ENCODE measurements at regions not wholly inside any gene's neighbourhood (a gene's known extent, or its start where the extent isn't known, plus 50 kb on each side); places are given as distances from the start of the nearest gene placed in this dataset.

DNA sequence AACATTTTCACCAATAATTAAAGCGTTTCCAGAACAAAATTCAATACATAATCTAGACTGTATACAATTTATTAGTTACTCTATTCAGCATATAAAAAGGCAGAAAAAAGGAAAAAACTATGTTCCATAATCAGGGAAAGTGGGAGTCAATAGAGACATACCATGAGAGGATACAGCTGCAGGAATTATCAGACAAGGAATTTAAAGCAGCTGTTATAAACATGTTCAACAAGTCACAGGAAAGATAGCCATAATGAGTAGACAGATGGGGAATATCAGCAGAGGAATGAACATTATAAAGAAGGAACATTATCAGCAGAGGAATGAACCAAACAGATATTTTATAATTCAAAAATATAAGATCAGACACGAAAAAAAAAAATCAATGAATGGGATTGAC is 500.6 kb upstream of the RPS6KA3 start:
- TF ChIP-seq, protein P1, sequence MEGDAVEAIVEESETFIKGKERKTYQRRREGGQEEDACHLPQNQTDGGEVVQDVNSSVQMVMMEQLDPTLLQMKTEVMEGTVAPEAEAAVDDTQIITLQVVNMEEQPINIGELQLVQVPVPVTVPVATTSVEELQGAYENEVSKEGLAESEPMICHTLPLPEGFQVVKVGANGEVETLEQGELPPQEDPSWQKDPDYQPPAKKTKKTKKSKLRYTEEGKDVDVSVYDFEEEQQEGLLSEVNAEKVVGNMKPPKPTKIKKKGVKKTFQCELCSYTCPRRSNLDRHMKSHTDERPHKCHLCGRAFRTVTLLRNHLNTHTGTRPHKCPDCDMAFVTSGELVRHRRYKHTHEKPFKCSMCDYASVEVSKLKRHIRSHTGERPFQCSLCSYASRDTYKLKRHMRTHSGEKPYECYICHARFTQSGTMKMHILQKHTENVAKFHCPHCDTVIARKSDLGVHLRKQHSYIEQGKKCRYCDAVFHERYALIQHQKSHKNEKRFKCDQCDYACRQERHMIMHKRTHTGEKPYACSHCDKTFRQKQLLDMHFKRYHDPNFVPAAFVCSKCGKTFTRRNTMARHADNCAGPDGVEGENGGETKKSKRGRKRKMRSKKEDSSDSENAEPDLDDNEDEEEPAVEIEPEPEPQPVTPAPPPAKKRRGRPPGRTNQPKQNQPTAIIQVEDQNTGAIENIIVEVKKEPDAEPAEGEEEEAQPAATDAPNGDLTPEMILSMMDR (IDR thresholded peaks at IDR 0.05) = no peak
- TF ChIP-seq SMAD3 (CRISPR knock-in tag; IDR thresholded peaks at IDR 0.05; ENCODE audit: borderline replicate concordance) (no peak), ZNF138 (CRISPR knock-in tag; conservative IDR thresholded peaks at IDR 0.05) (no peak)
- TF ChIP-seq, protein P2, sequence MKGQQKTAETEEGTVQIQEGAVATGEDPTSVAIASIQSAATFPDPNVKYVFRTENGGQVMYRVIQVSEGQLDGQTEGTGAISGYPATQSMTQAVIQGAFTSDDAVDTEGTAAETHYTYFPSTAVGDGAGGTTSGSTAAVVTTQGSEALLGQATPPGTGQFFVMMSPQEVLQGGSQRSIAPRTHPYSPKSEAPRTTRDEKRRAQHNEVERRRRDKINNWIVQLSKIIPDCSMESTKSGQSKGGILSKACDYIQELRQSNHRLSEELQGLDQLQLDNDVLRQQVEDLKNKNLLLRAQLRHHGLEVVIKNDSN (CRISPR knock-in tag; IDR thresholded peaks at IDR 0.05) = no peak

All from WTC11 (cell line).